Esophagus muscularis mucosa (tissue), 4 donors: ENCODE measurements at regions not wholly inside any gene's neighbourhood (a gene's known extent, or its start where the extent isn't known, plus 50 kb on each side); places are given as distances from the start of the nearest gene placed in this dataset.

Experiments
- EP300 ChIP-seq: sonication (generic); formaldehyde crosslinking; IDR thresholded peaks from one replicate; pipeline ENCODE4 v1.6.1; 2017; ENCODE audit warnings: antibody characterized with exemption
- POLR2A ChIP-seq: fragments of 450-650 bp; IDR thresholded peaks from one replicate; pipeline ENCODE4 v1.6.1; 2017; ENCODE audit warnings: antibody characterized with exemption, moderate library complexity, mild to moderate bottlenecking, low read depth
- TF ChIP-seq, protein P1 (sequence below), 3 experiments: fragments of 200-600 bp in 2 of 3; fragments of 450-650 bp in 1 of 3; sonication (generic) in 2 of 3; IDR thresholded peaks; one replicate each; pipeline ENCODE4 v1.5.1; 2017 to 2019; ENCODE audit warnings: antibody characterized with exemption in 3 of 3, mild to moderate bottlenecking in 2 of 3, moderate library complexity in 1 of 3

DNA sequence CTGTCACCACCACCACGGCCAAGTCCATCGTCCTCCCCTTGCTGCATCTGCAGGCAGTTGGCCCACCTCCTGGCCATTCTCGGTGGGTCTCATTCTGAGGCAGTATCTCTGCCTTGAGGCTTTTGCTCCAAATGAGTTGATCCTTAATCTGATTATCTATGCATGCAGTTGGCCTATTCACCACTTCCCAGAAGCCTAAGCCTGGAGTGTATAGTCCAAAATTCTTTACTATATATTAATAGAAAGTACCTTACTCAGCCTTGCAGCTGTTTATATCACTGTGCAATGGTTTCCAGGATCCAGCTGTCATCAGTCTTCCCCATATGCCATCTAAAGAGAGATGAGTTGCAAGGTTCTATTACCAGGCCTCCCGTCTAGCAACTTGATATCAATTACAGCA, 292.4 kb downstream of the SS18 start:
- TF ChIP-seq, protein P1, sequence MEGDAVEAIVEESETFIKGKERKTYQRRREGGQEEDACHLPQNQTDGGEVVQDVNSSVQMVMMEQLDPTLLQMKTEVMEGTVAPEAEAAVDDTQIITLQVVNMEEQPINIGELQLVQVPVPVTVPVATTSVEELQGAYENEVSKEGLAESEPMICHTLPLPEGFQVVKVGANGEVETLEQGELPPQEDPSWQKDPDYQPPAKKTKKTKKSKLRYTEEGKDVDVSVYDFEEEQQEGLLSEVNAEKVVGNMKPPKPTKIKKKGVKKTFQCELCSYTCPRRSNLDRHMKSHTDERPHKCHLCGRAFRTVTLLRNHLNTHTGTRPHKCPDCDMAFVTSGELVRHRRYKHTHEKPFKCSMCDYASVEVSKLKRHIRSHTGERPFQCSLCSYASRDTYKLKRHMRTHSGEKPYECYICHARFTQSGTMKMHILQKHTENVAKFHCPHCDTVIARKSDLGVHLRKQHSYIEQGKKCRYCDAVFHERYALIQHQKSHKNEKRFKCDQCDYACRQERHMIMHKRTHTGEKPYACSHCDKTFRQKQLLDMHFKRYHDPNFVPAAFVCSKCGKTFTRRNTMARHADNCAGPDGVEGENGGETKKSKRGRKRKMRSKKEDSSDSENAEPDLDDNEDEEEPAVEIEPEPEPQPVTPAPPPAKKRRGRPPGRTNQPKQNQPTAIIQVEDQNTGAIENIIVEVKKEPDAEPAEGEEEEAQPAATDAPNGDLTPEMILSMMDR (IDR thresholded peaks at IDR 0.05): no peak
- TF ChIP-seq EP300: no peak
- TF ChIP-seq POLR2A: no peak
